GM21360 (cell line): ENCODE measurements at regions not wholly inside any gene's neighbourhood (a gene's known extent, or its start where the extent isn't known, plus 50 kb on each side); places are given as distances from the start of the nearest gene placed in this dataset.

Experiments used
- ATAC-seq: cut with Tn5 transposase; IDR thresholded peaks from one replicate; pipeline ENCODE4 v1.9.1; 2021; ENCODE audit warnings: mild to moderate bottlenecking, moderate library complexity; ENCODE audit not compliant: unreplicated experiment

DNA sequence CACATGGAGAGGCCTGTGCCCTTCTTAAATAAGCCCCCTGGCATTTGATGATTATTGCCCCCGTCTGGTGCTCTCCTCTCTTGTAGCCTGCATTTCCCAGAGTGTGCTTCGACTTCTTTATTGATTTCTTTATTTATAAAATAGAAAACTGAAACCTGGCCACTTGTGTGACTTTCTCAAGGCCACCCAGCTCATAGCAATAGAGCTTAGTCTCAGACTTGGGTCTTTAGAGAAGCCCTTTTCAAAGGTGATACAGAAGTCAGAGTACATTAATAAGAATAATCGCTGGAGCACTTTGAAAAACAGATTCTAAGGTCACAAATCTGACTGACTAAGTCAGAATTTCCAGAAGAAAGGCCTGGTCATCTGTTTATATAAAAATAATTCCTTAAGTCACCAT, 86.6 kb downstream of the NOC3L start:
- no peak for ATAC-seq

- ATAC-seq: no peak
These were observed 85.3 kb downstream of the NOC3L start for GRCh38 chr10:94277450-94277849.

- peak; percentile 76 for ATAC-seq
These were observed 82.7 kb downstream of the NOC3L start for GRCh38 chr10:94279835-94280709.

DNA sequence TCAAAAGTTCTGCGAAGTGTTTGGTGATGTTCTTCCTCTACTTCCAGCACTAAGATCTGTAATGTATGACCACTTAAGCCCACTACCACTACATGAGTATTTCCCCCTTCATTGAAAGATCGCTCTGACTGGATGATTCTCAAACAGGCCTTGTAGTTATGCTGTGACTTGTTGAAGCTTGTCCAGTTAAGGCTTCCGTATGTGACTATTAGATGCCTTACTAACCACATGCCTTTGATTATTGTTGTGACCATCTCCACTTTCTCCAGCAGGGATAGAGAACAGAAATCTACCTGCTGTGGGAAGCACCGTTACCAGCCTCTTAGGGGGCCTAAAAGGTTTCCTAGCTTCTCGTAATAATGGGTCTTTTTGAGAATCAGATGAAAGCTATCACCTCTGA, 81.1 kb downstream of the NOC3L start:
- no peak for ATAC-seq

DNA sequence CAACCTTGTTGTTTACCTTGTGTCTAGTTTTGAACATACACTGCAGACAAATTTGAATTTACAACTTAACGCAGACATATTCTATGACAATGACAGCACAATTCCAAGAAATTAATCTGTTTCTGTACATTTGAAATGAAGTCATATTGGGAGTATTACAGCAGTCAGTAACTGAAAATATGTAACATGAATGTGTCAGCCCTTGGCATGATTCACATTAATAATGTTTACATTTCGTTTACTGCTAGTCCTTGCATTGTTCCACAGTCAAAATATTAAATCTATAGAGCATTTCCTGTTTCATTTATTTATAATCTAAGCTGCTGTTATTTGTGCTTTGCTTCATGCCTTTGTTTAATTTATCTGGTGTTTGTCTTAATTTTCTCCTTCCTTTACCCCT, 80.4 kb downstream of the NOC3L start:
- no peak for ATAC-seq
